H1 (cell line): ENCODE measurements at regions not wholly inside any gene's neighbourhood (a gene's known extent, or its start where the extent isn't known, plus 50 kb on each side); places are given as distances from the start of the nearest gene placed in this dataset.

ENCODE experiments used
- EP300 ChIP-seq, 2 experiments: IDR thresholded peaks; 1 replicate in 1 of 2; 2 replicates in 1 of 2; pipeline ENCODE4 v1.6.1; 2011 to 2012; ENCODE audit warnings: low read depth in 2 of 2, low read length in 2 of 2, mild to moderate bottlenecking in 2 of 2, borderline replicate concordance in 1 of 2, inconsistent platforms in 1 of 2, moderate library complexity in 1 of 2
- EZH2 ChIP-seq: fragments of 200-600 bp; sonication (generic); IDR thresholded peaks from 2 replicates; pipeline ENCODE4 v1.7.1; 2012; ENCODE audit warnings: low read depth, mild to moderate bottlenecking, moderate library complexity, low read length, inconsistent platforms; ENCODE audit not compliant: severe bottlenecking
- POLR2AphosphoS5 ChIP-seq: IDR thresholded peaks from 2 replicates; pipeline ENCODE4 v1.6.1; 2011; ENCODE audit warnings: low read depth, low read length
- SIN3A ChIP-seq, 2 experiments: IDR thresholded peaks in 1 of 2; conservative IDR thresholded peaks in 1 of 2; 2 replicates each; pipeline ENCODE4 v1.6.1; 2011 to 2012; ENCODE audit warnings: low read length in 2 of 2, improper control_type of control experiment in 1 of 2, low read depth in 1 of 2, mild to moderate bottlenecking in 1 of 2
- SUZ12 ChIP-seq: fragments of 200-600 bp; sonication (generic); IDR thresholded peaks from 2 replicates; pipeline ENCODE4 v1.6.1; 2012; ENCODE audit warnings: mild to moderate bottlenecking, inconsistent platforms, low read length, moderate library complexity, mixed read lengths
- TAF7 ChIP-seq: optimal IDR thresholded peaks from 2 replicates; pipeline ENCODE3; 2011; ENCODE audit warnings: low read depth, mild to moderate bottlenecking, inconsistent platforms, low read length, moderate library complexity, borderline replicate concordance
- YY1 ChIP-seq: IDR thresholded peaks from 2 replicates; pipeline ENCODE4 v1.6.1; 2011; ENCODE audit warnings: low read depth, mild to moderate bottlenecking, low read length
- TF ChIP-seq, protein P1 (sequence below), 3 experiments: IDR thresholded peaks; 1 replicate in 2 of 3; 2 replicates in 1 of 3; pipeline versions ENCODE4 v1.5.1 to v1.6.1; 2011; ENCODE audit warnings: low read length in 3 of 3, mild to moderate bottlenecking in 3 of 3, inconsistent platforms in 2 of 3, low read depth in 1 of 3, moderate library complexity in 1 of 3; ENCODE audit not compliant: insufficient read depth in 1 of 3; ENCODE audit errors: control extremely low read depth in 1 of 3

GRCh38 chr6:88403486-88403885 is 237.3 kb upstream of the CNR1 start:
- TF ChIP-seq SUZ12 = no peak
- no peak for TF ChIP-seq POLR2AphosphoS5
- TF ChIP-seq TAF7 = no peak
- TF ChIP-seq EZH2 = no peak
- no peak for TF ChIP-seq SIN3A (conservative IDR thresholded peaks at IDR 0.05 in 1 of 2, IDR thresholded peaks at IDR 0.05 in 1 of 2; ENCODE audit: low read depth in 1 of 2, low read length in 2 of 2)
- TF ChIP-seq, protein P1, sequence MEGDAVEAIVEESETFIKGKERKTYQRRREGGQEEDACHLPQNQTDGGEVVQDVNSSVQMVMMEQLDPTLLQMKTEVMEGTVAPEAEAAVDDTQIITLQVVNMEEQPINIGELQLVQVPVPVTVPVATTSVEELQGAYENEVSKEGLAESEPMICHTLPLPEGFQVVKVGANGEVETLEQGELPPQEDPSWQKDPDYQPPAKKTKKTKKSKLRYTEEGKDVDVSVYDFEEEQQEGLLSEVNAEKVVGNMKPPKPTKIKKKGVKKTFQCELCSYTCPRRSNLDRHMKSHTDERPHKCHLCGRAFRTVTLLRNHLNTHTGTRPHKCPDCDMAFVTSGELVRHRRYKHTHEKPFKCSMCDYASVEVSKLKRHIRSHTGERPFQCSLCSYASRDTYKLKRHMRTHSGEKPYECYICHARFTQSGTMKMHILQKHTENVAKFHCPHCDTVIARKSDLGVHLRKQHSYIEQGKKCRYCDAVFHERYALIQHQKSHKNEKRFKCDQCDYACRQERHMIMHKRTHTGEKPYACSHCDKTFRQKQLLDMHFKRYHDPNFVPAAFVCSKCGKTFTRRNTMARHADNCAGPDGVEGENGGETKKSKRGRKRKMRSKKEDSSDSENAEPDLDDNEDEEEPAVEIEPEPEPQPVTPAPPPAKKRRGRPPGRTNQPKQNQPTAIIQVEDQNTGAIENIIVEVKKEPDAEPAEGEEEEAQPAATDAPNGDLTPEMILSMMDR (IDR thresholded peaks at IDR 0.05; ENCODE audit: control extremely low read depth in 1 of 3, insufficient read depth in 1 of 3, low read depth in 1 of 3, low read length in 3 of 3) = no peak
- TF ChIP-seq YY1 = no peak
- TF ChIP-seq EP300 (IDR thresholded peaks at IDR 0.05; ENCODE audit: borderline replicate concordance in 1 of 2, low read depth in 2 of 2, low read length in 2 of 2) = no peak
